HG03039 (cell line): ENCODE measurements at regions not wholly inside any gene's neighbourhood (a gene's known extent, or its start where the extent isn't known, plus 50 kb on each side); places are given as distances from the start of the nearest gene placed in this dataset.

Experiments
- ATAC-seq: cut with Tn5 transposase; IDR thresholded peaks from one replicate; pipeline ENCODE4 v1.9.1; 2021; ENCODE audit warnings: mild to moderate bottlenecking, moderate library complexity; ENCODE audit not compliant: unreplicated experiment

DNA sequence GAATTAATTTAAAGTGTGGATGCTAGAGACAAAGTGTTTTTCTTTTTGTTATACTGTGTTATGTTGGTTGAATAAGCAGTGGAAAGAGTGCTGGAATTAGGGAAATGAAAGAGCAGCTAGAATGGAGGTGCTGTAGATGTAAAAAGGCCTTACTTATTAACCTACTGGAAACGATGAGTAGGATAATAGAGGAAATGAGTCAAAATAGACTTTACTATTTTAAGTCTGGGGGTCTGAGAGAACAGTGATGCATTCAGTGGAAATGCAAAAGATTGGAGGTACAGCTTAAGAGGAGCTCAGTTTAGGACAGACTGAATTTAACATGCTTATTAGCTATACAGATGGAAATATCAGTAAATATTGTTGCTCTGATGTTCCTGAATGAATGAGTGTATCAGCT, 674.0 kb downstream of the OTOL1 start:
- no peak for ATAC-seq

DNA sequence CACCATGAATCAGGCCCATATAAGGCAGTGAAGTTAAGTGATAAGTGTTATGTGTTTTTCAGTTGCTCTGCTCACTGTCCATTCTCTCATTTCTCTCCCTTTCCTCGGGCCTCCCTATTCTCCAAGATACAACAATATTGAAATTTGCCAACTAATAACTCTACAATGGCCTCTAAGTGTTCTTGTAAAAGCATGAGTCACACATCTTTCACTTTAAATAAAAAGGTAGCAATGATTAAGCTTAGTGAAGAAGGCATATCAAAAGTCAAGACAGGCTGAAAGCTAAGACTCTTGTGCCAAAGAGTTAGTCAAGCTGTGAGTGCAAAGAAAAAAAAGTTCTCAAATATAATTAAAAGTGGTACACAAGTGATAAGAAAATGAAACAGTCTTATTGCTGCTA, 675.4 kb downstream of the OTOL1 start:
- no peak for ATAC-seq

DNA sequence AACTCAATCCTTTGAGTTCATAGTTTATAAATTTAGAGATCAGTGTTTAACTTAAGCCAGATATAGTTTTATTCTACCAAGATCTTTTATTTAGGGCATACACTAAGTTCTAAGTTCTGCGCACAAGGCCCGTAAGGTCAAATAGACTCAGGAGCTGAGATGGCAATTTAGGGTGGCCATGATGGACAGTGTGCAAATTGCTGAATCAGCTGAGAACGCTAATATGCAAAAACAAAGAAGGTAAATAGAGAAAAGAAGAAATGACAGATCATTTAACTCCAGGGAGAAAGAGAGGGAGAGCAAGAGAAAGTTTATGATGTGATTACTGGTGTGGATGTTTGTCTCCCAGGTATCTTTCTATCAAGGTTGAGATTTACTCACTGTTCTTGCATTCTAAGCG, 678.5 kb downstream of the OTOL1 start:
- no peak for ATAC-seq

DNA sequence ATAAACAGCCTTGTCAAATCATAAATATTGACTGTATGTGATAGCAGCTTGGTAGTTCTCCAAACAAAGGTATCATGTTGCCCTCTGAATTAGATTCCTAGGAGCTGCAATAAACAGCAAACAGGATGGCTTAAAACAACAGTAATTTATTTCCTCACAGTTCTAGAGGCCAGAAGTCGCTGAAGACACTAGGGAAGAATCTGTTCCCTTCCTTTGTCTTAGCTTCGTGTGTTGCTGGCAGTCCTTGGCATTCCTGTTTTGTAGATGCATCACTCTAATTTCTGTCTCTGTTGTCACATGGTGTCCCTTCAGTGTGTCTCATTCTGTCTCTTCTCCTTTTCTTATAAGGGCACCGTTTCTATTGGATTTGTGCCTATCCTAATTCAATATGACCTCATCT, 679.3 kb downstream of the OTOL1 start:
- ATAC-seq, result no peak

DNA sequence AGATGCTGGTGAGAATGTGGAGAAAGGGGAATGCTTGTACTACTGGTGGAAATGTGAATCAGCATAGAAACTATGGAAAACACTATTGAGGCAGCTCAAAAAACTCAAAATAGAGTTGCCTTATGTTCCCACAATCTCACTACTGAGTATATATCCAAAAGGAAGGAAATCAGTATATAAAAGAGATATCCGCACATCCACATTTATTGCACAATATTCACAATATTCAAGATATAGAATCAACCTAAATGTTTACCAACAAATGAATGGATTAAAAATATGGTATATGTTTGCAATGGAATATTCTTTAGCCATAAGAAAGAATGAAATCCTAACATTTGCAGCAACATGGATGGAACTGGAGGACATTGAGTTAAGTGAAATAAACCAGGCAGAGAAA, 686.8 kb downstream of the OTOL1 start:
- no peak for ATAC-seq

DNA sequence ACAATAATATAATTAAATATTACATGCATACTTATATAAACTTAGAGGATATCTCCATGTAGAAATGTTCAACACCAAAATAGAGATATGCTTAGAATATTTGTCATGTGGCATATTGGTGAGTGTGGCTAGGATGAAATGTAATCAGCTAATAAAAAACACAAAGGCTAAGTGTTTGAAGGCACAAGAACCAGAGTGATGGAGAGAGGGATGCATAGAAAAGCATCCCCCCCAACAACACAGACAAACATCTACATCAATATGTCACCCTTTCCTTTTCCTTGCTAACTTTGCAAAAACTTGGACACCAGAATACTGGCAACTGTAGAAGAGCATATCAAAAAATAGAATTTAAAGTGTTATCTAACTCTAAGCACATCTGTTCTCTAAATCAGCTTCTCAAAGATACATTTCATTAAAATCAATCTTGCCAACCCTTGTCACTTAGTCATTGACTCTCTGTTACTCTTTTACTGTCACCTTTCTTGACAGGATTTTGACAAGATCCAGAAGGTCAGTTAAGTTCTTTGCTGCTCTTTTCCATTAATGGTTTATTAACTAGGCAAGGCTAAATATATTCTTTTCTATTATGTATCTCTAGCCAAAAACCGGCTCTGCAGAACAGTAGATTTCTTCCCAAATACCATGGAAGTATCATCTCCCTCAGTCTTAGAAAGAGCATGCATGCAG, 695.9 kb downstream of the OTOL1 start:
- no peak for ATAC-seq

DNA sequence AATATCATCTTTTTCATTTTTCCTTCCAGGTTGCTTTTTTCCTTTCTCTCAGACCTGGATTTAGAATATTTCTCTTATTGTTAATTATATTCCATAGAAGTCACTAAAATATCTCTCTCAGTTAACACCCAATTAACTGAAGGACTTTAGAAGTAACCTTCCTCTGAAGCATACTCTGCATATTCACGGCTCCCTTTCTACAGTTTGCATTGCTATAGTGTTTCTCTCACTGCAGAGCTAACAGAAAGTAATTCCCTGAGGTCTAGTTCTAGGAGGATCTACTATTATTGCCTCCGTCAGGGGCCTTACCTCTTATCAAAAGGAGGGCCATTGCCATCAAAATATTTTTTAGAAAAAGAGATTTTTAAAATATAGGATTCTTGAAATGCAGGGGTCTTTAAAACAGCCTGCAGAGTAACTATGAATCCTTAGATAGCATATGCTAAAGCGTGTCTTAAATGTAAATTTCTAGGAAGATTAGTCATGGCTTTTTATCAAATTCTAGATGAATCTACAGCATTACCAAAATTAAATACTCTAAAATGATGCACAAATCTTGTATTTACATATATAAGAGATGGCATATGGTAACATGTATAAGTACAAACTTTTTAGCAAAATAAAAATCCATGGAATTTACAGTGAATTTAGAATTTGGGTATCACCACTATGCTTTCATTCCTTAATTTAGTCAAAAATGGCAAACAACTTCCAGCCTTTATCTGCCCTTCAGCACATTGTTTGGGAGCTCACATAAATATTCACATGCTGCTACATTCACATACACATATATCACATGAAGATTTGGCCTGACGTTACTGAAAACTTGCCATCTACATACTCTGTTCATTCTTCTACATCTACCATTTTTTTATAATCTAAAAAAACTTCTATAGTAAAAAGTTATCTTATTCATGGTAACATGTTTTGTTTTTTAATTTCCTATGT, 696.8 kb downstream of the OTOL1 start:
- ATAC-seq, result no peak

DNA sequence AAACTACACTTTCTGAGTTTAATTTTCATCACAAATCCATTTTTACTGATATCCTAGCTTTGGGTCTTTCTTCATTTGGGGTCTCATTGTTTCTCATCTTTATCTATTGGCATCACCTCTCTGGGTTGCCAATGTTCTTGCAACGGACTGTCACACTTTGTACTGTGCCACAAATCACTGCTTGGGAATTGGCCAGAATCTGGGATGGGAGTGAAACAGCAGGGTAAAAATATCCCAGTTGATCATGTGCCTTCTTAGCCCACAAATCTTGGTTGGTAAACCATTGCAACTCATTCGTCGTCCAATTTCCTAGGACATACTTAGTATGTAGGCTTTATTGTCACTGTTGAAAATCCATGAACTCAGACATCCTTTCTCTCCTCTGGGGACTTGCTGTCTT, 698.5 kb downstream of the OTOL1 start:
- no peak for ATAC-seq

DNA sequence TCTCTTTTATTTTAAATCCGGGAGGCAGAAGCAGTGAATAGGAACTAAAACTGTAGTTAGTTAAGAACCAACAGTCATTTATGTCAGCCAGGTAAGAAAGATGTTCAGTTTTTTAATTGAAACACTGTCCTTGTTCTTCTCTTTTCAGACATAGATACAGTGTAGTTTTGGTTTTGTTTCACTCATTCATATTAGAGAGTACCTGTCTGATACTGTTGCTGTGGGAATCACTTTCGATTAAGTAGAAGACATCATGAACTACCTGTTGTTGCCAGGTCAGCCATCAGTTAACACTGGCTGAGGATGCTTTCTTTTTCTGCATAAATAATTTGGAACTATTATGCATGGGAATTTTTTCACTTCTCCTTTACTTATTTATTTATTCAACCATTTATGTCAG, 700.4 kb downstream of the OTOL1 start:
- no peak for ATAC-seq

DNA sequence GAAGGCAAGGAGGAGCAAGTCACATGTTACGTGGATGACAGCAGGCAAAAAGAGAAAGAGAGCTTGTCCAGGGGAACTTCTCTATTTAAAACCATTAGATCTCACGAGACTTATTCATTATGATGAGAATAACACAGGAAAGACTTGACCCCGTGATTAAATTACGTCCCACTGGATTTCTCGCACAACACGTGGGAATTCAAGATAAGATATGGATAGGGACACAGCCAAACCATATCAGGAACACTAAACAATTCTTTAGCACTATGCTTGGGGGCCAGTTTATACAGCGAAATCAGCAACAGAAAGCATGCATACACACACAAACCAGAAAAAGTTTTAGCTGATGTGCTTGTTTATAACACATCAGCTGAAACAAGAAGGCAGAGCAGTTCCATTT, 704.2 kb downstream of the OTOL1 start:
- no peak for ATAC-seq

DNA sequence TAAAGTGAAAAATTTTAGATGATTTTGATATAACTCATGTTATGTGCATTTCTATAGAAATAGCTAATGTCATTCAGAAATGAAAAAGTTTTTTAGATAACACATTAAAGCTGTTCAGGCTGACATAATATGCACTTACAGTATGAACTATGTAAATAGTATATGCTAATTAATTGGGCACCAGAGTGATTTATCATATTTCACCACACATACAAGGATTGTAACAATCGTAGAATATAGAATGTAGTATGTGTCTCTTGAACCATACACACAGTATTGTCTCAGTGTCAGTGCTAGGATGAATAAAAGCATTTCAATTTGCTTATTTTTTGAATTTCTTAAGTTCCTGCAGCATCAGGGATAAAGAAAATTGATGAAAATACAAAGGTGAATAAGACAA, 710.0 kb downstream of the OTOL1 start:
- ATAC-seq, result no peak

DNA sequence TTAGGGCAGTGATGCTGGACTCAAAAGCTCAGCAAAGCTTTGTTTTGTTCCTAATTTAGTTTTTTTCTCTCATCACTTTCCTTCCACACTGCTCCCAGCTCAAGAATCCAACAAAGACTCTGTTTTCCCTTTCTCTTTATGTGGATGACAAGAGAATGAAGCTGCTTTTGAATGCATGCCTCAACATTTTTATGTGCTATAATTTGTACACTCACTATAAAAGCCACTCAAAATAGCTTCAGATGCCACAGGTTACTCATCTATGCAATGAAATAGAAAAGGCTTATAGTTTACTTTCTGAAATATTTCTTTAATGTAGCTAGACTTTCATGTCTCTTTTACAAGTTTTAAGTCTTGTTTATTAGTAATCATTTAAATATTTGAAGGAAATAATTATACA, 714.9 kb downstream of the OTOL1 start:
- ATAC-seq, result no peak

DNA sequence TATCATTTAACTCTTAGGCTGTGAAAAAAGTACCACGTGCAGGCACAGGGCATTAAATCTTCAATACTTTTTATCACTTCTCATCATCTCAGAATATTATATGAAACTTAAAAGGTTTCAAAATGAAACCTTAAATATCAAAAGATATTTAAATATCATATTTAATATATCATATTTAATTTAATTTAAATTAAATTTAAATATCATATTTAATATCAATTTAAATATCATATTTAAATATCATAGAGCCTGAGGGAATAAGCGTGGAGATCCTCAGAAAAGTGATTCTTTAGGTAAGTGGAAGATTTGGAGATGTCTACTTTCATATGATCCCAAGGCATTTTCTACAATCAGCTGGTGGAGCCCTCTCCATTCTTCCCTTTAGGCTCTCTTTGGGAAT, 716.6 kb downstream of the OTOL1 start:
- no peak for ATAC-seq

DNA sequence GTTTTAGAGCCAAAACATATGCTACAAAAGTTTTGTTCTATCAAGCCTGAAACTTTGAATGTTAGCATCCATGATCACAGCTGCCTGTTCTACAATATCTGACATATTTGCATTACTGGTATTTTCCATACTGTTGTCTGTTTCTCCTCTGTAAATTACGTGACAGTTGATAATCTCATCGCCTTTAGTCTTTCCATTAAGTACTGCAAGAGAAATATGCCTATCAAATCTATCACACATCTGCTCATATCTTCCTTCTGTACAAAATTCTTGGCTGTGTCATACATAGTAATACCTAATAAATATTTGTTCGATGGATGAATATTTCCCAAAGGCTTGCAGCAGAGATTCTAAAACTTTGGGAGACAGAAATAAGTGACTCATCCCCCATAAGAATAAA, 717.3 kb downstream of the OTOL1 start:
- ATAC-seq, result no peak

DNA sequence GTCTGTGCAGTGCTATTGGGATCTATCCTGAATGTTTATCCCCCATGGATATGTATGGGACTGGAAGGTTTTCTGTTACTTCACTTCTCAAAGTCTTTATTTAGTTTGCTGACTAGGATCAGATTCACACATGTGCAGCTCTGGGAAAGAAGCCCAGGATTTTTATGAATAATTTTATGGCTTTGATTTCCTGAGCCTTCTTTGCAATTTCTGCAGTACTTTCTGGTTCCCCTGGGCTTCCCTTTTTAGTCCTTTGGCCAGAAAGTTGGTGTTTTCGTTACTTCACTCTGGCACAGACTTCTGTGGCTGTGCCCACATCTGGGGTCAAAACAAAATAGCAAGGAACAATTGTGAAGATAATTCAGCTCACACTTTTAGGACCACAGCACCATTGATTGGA, 721.0 kb downstream of the OTOL1 start:
- ATAC-seq, result no peak

DNA sequence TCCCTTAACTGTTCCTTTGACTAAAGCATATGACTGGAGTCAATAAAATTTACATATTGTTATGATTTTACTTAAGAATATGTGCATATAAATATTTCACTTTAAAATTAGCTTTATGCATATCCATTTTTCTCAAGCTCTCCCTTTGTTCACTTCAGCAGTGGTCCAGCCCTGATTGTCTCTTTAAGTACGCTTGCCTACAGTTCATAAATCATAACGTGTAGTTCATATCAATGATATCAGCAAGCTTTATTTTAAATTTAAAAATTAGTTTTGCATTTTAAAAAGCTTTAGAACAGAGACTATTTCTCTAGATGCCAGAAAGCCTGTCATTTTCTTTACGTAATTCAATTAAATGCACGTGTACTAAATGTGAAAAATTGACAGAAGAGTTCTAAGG, 721.9 kb downstream of the OTOL1 start:
- ATAC-seq, result no peak

DNA sequence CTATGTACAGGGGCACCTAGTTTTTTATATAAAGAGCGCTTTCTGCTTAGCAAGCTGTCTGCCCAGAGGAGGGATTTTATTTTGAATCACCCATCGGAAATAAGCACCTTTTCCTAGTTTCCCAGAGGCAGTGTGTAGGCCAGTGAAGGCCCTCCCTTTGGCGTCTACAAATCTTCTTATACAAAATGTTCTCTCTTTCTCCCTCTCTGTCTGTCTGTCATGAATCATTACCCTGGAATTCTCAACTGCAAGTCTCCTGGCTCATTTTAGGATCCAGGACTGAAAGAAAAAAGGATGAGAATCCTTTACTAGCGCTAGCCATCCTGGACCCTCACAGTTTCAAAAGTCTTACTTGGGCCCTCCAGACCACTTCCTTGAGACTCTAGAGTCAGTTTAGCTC, 728.1 kb downstream of the OTOL1 start:
- no peak for ATAC-seq

DNA sequence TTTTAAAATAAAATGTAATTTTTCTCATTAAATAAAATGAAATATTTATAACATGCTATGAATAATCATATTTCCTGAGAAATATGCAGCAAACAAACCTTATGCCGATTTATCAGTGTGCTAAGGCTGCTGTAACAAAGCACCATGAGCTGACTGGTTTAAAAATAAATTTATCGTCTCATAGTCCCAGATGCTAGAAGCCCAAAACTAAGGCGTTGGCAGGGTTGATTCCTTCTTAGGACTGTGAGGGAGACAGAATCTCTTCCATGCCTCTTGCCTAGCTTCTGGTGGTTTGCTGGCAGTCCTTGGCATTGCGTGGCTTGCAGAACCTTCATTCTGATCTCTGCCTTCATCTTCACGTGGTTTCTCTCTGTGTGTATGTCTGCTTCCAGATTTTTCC, 740.3 kb downstream of the OTOL1 start:
- no peak for ATAC-seq

DNA sequence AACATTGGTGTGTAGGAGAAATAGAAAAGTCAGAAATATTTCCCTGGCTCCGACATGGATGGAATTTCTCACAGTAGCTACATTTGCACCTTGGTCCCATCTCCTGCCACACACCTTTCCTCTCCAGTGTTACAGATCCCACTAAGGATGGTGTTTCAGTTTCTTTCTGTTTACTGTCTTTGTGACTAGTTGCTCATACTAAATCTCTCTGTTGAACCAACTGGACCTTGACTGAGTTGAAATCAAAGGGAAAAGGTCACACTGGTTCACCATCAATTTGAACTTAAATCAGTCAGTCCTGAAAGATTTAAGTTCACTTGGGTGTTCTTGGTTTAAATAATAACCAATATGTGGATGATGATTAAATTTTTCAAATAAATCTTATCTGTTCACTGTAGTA, 754.2 kb downstream of the OTOL1 start:
- no peak for ATAC-seq

DNA sequence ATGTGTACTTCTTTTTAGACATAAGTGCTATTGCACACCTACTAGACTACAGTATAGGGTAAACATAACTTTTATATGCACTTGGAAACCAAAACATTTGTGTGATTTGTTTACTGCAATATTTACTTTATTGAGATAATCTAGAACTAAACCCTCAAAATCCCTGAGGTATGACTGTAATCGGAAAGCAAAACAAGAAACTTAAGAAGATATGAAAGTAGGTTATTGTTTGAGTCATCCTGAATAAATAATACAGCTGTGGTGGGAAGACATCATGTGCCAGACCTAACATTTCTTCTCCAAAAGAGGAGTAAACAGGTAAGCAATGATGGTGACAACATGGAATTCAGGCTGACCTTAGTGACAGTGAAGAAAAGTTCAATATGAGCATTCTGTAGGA, 765.5 kb downstream of the OTOL1 start:
- ATAC-seq, result no peak

DNA sequence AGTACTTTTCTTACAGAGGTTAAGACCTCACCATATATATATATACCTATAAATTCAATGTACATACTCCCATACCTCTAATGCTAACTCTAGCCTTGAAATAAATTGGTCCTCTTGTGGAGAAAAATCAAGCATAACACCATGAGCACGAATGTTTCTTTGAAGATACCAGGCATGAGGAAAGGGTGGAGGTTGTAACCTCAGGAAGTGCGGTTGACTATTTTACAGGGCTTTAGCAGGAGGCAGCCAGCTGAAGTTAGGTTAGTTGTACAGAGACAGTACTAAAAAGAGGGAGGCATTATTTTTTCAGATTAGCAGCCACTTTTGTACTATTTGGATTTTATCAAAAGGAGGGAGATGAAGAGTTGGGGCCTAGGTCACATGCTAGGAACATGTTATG, 767.0 kb downstream of the OTOL1 start:
- no peak for ATAC-seq

DNA sequence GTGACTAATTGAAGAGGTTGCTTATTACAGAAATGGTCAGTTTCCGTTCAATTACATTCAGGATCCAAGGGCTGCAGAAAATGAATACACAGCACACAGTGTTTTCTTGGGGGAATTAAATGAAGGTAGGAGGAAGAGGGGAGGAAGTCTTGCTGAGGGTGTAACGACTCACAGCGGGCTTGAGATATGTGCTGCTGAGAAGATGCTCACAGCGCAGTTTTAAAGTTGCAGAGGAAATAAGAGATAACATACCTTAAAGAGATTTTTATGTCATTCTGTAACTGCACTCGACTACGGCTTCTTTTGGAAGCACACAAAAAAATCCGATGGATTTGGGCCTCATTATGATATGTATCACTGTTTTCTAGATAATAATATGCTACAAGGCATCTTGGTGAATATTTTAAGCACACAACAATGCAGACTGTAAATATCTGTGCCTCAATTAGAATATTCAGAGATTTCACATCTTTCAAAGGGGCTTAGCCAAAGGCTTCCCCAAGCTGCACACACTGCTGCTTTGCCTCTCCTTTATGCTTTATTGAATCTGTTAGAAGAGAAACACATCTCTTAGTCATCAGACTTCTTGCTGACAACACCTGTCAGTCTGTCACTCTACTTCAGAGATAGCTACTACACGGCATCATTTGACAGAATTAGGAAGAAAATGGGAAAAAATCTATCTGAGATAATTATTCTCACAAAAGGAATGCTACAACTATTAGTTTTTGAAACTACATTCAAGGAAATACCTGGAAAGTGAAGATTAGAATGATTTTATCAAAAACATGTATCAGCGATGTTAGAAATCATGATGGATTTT, 773.2 kb downstream of the OTOL1 start:
- ATAC-seq, result no peak
